Ramos (cell line): ENCODE measurements at regions not wholly inside any gene's neighbourhood (a gene's known extent, or its start where the extent isn't known, plus 50 kb on each side); places are given as distances from the start of the nearest gene placed in this dataset.

Experiments used
- in situ Hi-C: fragments of 300-500 bp; cut with MboI; formaldehyde crosslinking; loops from one replicate; pipeline ENCODE4 v1.14.3; 2022; ENCODE audit warnings: low sequenced_read_pairs; ENCODE audit not compliant: unreplicated experiment

GRCh38 chr18:78125206-78125896 lies 854.3 kb upstream of the SALL3 start:
- in situ Hi-C loops, result no loop called here

- in situ Hi-C loops, result no loop called here
Observed at GRCh38 chr18:78126106-78126505, 853.5 kb upstream of the SALL3 start.

GRCh38 chr18:78126536-78126935 lies 853.1 kb upstream of the SALL3 start:
- in situ Hi-C loops, result no loop called here

GRCh38 chr18:78127041-78127440 lies 852.6 kb upstream of the SALL3 start:
- in situ Hi-C loops, result no loop called here

GRCh38 chr18:78128004-78128403 lies 851.6 kb upstream of the SALL3 start:
- in situ Hi-C loops, result no loop called here

GRCh38 chr18:78129260-78129659 lies 850.4 kb upstream of the SALL3 start:
- in situ Hi-C loops, result no loop called here

GRCh38 chr18:78130232-78131195 lies 849.1 kb upstream of the SALL3 start:
- in situ Hi-C loops, result no loop called here

GRCh38 chr18:78133729-78134128 lies 845.9 kb upstream of the SALL3 start:
- in situ Hi-C loops, result no loop called here

GRCh38 chr18:78136986-78137385 lies 842.6 kb upstream of the SALL3 start:
- in situ Hi-C loops, result no loop called here

- in situ Hi-C loops, result no loop called here
Observed at GRCh38 chr18:78138983-78139496, 840.6 kb upstream of the SALL3 start.

GRCh38 chr18:78140294-78140693 lies 839.3 kb upstream of the SALL3 start:
- in situ Hi-C loops, result no loop called here

GRCh38 chr18:78144669-78145068 lies 834.9 kb upstream of the SALL3 start:
- in situ Hi-C loops, result no loop called here

GRCh38 chr18:78145096-78145495 lies 834.5 kb upstream of the SALL3 start:
- in situ Hi-C loops, result no loop called here

- in situ Hi-C loops, result no loop called here
Observed at GRCh38 chr18:78146136-78147085, 833.2 kb upstream of the SALL3 start.

GRCh38 chr18:78150590-78150989 lies 829.0 kb upstream of the SALL3 start:
- in situ Hi-C loops, result no loop called here

GRCh38 chr18:78151234-78151633 lies 828.4 kb upstream of the SALL3 start:
- in situ Hi-C loops, result no loop called here

GRCh38 chr18:78151948-78152725 lies 827.5 kb upstream of the SALL3 start:
- in situ Hi-C loops, result no loop called here

- in situ Hi-C loops, result no loop called here
Observed at GRCh38 chr18:78153362-78153761, 826.3 kb upstream of the SALL3 start.

GRCh38 chr18:78154444-78154843 lies 825.2 kb upstream of the SALL3 start:
- in situ Hi-C loops, result no loop called here
